Astrocyte (in vitro differentiated cells and primary cell): ENCODE measurements at regions not wholly inside any gene's neighbourhood (a gene's known extent, or its start where the extent isn't known, plus 50 kb on each side); places are given as distances from the start of the nearest gene placed in this dataset.

Source experiments
- EZH2 ChIP-seq: IDR thresholded peaks from 2 replicates; pipeline ENCODE4 v1.6.1; 2012; ENCODE audit warnings: mild to moderate bottlenecking, low read length, inconsistent platforms; ENCODE audit not compliant: insufficient read depth
- TF ChIP-seq, protein P1 (sequence below): IDR thresholded peaks from 2 replicates; pipeline ENCODE4 v1.5.1; 2011; ENCODE audit warnings: low read depth, mild to moderate bottlenecking, inconsistent platforms, low read length, moderate library complexity; ENCODE audit not compliant: insufficient read depth

DNA sequence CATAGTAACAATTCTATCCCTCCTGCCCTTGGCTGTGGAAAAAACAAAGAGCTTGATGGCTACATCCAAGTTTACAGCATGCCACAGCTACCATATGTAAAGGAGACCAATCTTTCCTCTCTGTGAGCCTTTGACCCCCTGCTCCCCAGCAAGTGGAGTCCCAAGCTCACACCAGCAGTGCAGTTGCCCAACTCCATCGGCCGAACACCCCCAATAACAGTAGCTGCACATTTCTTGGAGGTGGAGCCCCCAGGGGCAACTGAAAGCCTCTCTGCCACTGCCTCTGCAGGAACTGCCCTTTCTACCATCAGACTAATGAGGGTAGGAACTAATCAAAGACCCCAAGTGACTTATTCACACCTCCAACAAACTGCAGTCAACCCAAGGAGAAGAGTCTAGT lies 81.0 kb upstream of the TCEAL2 start:
- TF ChIP-seq, protein P1, sequence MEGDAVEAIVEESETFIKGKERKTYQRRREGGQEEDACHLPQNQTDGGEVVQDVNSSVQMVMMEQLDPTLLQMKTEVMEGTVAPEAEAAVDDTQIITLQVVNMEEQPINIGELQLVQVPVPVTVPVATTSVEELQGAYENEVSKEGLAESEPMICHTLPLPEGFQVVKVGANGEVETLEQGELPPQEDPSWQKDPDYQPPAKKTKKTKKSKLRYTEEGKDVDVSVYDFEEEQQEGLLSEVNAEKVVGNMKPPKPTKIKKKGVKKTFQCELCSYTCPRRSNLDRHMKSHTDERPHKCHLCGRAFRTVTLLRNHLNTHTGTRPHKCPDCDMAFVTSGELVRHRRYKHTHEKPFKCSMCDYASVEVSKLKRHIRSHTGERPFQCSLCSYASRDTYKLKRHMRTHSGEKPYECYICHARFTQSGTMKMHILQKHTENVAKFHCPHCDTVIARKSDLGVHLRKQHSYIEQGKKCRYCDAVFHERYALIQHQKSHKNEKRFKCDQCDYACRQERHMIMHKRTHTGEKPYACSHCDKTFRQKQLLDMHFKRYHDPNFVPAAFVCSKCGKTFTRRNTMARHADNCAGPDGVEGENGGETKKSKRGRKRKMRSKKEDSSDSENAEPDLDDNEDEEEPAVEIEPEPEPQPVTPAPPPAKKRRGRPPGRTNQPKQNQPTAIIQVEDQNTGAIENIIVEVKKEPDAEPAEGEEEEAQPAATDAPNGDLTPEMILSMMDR, result no peak
- no peak for TF ChIP-seq EZH2
